Neural progenitor cell (in vitro differentiated cells): ENCODE measurements at regions not wholly inside any gene's neighbourhood (a gene's known extent, or its start where the extent isn't known, plus 50 kb on each side); places are given as distances from the start of the nearest gene placed in this dataset.

Source experiments
- CTCF ChIP-seq: fragments of 200-600 bp; sonication (generic); IDR thresholded peaks from 2 replicates; pipeline ENCODE4 v1.5.1; 2017; ENCODE audit warnings: antibody characterized with exemption, mild to moderate bottlenecking
- EZH2 ChIP-seq: fragments of 200-600 bp; sonication (generic); IDR thresholded peaks from 2 replicates; pipeline ENCODE4 v1.6.1; 2017; ENCODE audit warnings: antibody characterized with exemption, mild to moderate bottlenecking, moderate library complexity

- TF ChIP-seq CTCF: no peak
- no peak for TF ChIP-seq EZH2
Observed at GRCh38 chr6:43850314-43851203, 80.5 kb downstream of the VEGFA start.
